ENCODE measurements at regions not wholly inside any gene's neighbourhood (a gene's known extent, or its start where the extent isn't known, plus 50 kb on each side); places are given as distances from the start of the nearest gene placed in this dataset.
"Not testable (repeated sequence)": the region's sequence is repeated elsewhere in the genome, so short reads cannot be mapped to it uniquely, and the experiment has no call there.

DNA sequence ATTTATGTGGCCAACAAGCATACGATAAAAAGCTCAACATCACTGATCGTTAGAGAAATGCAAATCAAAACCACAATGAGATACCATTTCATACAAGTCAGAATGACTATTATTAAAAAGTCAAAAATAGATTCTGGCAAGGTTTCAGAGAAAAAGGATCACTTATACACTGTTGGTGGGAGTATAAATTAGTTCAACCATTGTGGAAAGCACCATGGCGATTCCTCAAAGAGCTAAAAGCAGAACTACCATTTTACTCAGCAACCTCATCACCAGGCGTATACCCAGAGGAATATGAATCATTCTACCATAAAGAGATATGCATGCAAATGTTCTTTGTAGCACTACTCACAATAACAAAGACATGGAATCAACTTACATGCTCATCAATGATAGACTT is 478.7 kb upstream of the GALNTL6 start:
- DNase-seq = no peak

DNA sequence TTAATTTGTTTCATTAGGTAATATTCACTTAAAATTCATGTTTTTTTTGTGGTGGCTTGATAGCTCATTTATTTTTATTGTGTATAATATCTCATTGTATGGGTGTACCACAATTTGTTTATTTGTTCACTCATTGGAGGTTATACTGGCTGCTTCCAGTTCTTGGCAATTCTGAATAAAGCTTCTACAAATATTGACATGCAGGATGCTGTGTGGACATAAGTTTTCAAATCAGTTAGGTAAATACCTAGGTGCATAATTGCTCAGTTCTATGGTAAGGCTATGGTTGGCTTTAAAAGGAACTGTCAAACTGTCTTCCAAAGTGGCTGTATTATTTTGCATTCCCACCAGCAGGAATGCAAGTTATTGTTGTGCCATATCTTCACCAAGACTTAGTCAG is 504.5 kb upstream of the GALNTL6 start:
- DNase-seq = no peak

DNA sequence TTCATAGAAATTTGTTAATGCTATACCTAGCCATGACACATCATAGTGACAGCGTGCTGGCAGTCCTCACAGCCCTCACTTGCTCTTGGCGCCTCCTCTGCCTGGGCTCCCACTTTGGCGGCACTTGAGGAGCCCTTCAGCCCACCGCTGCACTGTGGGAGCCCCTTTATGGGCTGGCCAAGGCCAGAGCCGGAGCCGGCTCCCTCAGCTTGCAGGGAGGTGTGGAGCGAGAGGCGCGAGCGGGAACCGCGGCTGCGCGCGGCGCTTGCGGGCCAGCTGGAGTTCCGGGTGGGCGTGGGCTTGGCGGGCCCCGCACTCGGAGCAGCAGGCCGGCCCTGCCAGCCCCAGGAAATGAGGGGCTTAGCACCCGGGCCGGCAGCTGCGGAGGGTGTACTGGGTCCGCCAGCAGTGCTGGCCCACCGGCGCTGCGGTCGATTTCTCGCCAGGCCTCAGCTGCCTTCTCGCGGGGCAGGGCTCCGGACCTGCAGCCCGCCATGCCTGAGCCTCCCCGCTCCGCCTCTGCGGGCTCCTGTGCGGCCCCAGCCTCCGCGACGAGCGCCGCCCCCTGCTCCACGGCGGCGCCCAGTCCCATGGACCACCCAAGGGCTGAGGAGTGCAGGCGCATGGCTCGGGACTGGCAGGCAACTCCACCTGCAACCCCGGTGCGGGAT is 515.0 kb upstream of the GALNTL6 start:
- not testable (repeated sequence) for DNase-seq

DNA sequence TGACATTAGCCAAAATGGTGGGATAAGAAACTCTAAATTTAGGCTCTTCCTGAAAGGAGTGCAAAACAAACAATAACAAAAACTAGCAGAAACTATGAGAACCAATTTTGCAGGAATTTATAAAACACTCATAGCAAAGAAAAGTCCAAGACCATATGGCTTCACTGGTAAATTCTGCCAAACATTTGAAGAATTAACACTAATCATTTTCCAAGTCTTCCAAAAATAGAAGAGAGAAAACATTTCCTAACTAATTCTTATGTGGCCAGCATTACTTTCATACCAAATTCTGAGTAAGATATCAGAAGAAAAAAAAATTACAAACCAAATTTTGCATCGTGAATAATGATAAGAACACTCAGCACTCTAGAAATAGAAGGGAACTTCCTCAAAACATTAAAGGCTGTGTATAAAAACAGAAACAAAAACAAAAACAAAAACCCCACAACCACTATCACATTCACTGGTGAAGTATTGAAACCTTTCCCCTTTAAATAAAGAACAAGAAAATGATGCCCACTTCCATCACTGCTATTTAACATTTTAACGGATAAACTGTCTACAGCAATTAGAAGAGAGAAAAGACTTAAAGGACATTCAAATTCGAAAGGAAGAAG is 524.3 kb upstream of the GALNTL6 start:
- no peak for DNase-seq

DNA sequence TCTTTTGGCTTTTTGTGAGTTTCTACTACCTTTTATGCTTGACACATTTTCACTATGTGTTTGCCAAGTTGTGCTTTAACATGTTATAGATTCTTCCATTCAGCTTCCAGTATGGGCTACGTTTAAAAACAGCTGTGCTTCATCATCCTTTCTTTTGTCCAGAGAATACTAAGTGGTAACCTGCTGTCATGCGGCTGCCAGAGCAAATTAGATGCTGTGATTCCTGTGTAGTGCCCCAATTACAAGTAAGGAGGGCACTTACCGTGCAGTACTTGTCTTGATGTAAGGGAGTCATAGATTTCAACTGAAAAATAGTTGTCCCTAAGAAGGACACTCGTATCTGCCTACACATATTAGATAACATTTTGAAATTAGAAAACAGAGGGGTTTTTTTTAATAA is 531.8 kb upstream of the GALNTL6 start:
- DNase-seq = no peak

DNA sequence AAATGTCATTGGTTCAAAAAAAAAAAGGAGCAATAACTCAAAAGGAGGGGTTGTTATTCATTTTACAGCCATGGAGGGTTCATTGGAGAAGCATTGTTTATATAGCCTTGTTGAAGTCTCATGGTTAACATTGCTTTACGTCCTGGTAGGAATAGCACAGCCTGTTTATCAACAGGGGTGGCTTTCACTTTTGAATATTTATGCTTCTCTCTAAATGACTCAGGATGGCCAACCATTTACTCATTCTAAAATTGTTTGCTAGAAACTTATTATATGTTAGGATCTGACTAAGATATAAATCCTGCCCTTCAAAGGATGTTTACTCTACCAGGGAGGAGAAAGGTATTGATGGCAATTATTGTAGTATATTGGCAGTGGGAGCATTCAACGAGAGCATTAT is 534.1 kb upstream of the GALNTL6 start:
- no peak for DNase-seq

DNA sequence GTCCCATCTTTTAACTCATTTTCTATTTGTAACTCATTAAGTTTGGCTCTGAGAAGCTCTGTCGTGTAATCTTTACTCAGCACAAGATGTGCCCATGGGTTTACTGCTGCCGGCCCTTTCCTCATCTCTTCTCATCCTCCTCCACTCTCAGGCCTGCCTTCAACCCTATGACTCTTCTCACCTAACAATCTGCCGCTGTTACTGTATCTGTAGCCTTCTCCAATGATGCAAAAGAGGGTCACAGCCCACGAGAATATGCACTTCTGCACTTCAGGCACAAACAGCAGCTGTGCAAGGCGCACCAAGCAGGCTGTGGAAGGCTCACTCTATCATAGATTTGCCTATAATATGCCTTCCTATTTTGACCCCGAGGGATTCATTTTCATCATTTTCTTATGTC is 546.5 kb upstream of the GALNTL6 start:
- no peak for DNase-seq

DNA sequence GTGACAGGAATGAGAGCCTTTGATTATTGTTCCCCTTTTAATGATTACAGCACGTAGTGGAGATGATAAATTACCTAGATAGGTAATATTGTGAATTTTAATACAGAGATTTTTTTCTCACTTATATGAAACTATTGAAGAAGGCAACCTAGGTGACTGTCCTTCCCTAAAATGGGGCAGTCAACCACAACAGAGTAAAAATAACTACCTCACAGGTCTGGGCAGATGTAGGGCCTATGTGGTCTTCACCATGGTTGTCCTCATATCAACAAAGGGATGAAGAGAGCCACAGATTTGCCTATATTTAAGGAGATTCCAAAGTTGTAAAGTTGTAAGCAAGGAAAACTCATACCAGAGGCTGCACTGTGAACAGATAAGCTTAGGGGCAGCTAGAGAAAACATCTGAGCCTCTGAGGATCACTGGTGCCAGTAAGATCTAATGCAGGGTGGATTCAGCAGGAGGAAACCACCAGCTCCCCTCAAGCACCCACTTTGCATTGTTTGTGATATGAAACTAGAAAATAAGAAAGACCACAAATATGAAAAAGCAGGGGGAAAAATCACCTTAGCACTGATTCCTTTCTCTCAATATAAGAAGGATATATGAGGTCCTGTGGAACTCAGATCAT is 547.9 kb upstream of the GALNTL6 start:
- DNase-seq = no peak

DNA sequence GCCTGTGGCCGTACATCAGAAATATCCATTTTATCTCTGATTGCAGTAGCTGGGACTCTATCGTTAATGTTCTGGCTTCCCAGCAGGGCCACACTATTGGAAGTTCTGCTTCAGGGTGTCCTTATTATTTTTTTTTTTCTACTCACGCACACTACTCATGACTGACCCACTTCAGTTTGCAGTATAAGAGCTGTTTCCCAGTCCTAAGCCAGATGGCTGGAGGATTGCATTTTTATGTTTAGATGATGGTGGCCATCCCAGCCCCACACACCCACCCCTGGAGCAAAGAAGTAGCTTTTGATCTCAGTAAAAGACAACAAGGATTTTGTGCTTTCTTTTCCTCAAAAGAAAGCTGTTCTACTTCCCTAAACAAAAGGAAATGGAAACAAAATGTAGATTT is 557.0 kb upstream of the GALNTL6 start:
- DNase-seq = no peak

DNA sequence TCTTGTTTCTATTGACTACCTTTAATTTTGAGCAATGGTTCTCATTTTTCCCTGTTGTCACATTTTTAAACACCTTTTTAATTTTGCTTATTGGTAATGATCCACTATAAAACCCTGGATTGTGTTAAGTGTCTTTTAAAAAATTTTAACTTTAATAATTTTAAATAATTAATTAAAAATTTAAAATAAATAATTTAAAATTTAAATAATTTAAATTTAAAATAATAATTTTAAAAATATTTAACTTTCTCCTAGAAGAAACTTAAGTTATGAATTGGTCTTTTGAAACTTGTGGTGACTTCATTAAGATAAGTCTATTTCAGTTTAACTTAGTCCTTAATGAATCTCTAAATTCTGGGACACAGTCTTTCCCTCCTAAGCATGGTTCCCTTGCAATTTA is 566.3 kb upstream of the GALNTL6 start:
- DNase-seq = no peak

DNA sequence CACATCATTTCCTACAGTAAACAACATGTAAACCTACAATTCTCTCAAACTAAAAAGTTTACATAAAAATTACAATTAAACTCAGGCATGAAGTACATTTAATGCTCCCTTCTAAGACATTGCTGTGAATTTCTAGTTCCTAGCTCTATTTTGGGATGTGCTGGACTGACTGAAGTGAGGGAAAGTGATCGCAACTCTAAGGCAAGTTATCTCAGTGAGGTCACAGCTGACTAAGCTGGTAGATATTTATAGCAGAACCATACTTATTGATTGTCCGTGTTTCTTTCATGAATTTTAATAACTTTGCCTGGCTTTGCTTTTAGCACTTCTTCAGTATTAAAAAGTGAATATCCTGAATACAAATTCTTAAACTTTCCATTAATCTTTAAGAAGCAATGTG is 570.4 kb upstream of the GALNTL6 start:
- no peak for DNase-seq

DNA sequence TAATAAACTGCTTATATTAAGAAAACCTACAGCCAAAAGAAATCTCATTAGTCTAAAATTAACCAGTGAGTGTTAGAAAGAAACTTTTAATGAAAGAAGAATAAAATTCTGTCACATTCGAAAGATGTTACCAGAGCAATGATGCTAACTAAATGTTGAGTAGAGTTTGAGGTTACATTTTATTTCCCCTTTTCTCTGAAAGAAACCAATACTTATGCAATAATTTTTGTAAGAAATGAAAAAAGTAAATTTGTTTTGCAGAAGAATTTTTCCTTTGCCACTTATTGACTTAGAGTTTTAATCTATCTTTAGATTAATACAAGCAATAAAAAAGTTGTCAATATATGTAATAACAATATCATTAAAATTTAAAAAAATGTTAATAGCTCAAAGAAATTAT is 574.0 kb upstream of the GALNTL6 start:
- DNase-seq = no peak

DNA sequence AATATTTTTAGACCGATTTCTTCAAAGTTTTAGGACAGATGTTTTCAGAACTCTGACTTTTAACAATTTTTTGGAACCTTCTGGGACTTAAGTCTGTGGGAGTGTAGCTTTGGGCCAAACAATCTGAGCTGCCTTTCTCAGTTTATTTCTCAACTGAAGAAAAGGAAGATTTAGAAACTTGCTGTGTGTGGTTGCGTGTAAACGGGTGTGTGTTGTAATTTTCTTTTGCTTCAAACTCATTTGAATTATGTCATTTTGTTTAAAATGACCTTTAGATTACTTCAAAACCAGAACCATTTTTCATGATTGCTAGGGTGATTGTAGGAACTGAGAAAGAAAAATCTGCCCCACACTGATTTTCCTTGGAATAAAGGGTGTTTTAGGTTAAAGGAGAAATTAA is 577.7 kb upstream of the GALNTL6 start:
- DNase-seq = no peak

DNA sequence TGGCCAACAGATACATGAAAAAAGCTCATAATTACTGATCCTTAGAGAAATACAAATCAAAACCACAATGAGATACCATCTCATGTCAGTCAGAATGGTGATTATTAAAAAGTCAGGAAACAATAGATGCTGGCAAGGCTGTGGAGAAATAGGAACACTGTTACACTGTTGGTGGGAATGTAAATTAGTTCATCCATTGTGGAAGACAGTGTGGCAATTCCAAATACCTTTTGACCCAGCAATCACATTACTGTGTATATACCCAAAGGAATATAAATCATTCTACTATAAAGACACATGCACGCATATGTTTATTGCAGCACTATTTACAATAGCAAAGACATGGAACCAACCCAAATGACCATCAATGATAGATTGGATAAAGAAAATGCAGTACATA is 583.9 kb upstream of the GALNTL6 start:
- DNase-seq = not testable (repeated sequence)

DNA sequence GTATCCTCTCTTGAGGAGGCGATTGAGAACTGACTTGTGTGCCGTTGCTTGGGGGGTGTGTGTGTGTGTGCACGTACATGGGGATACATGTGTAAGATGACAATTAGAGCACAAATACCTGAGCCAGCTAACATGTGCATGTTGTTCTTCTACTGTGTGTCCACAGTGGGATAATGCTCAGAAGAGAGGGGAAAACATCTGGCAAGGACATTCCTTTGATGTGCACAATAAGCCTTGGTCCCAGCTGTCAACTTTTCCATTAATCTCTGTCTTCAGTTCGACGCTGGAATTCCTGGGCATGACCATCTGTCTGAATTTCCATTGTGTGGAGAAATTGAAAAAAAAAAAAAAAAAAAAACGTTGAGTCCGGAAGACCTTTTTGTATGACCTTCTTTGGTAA is 592.0 kb upstream of the GALNTL6 start:
- no peak for DNase-seq

DNA sequence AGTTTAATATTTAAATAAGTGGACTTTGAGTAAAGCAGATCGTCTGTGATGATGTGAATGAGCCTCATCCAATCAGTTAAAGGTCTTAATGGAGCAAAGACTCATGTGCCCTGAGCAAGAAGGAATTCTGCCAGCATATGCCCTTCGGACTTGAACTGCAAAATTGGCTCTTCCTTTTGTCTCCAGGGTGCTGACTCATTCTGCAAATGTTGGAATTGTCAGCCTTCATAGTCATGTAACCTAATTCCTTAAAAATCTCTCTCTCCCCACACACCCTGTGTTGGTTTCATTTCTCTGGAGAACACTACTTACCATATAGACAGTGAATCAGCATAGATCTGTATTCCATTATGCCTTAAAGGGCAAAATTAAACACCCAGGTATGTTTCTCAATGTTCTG is 609.8 kb upstream of the GALNTL6 start:
- no peak for DNase-seq

DNA sequence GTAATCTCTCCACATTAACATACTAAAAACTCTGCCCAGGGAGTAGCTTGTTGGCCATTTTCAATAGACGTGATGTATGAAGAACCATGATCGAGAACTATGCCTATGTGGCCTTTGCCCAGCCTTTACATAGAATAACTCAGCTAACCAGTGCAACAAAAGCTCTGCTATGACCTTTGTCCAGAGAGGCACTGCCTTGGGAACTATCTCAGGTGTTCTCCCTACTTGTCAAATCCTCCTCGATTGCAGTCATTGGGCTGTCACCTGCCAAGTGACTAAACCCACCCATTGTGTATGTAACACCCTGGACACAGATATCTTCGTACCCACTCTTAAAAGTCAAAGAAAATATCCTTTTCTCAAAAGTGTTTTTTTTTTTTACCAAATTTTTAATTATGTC is 610.3 kb upstream of the GALNTL6 start:
- DNase-seq = no peak

DNA sequence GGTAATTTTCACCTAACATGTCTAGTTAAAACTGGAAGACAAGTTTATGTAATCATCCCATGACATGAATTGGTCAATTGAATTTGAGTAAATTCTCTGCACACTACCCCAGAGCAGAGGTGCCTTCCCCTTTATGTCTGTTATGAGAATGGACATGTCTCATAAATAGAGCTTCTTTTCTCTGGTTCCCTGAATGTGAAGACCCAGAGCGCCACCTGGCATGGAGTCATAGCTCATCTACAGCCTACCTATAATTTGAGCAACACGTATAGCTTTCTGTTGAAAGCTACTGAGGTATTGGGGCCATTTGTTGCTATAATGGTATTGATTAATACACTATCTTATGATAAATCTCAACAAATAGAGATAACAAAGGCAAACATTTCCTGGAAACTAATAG is 626.5 kb upstream of the GALNTL6 start:
- DNase-seq = no peak

DNA sequence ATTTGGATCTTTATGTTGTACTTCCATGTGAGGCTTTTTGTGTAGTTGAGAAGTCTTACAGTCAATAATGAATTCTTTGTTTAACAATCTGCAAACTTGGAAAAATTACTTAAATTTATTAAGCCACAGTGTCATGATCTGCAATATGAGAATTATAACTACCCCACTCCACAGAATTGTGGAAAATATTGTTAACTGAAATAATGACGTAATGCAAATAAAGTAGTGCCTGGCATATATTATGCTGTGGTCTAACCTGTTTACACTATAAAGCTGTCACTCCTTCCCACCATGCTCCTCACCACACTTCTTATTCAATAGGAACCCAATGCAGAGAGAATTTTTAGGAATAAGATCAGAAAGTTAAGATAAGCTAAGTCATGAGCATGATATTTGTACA is 632.1 kb upstream of the GALNTL6 start:
- no peak for DNase-seq

DNA sequence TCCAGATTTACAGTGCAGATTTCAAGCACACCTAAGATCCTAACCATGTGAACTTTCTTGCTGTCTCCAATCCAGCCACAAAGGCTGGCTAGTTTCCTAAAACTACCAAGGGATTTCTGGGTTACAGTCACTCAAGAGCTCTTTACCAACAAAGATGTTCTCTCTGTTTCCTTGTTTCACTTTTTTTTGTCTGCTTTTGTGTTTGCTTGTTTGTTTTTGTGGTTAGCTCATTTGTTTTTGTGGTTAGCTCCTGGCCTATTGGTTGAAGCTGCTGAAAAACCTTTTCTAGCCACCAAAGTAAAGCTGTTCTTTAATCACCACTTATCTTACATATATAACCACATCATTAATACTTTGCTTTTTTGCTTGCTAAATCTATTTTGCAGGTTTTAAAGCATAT is 642.5 kb upstream of the GALNTL6 start:
- no peak for DNase-seq

DNA sequence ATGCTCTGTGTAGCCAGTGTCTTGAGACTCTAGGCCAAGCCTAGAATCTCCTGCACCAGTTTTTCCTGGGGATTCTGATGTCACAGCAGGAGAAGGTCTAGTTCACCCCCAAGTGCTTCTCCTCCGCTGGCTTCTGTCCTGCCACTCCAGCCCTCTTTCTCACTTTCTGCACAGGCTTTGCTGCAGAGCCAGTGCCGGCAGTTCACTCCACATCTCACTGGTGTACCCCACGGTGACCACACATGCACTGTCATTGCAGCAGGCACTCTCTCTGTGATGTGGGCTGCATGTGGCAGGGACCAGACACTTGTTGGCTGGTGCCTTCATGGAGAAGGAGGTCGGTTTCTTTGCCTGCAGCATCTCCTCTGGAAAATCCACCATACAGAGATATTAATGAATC is 643.8 kb upstream of the GALNTL6 start:
- DNase-seq = no peak

DNA sequence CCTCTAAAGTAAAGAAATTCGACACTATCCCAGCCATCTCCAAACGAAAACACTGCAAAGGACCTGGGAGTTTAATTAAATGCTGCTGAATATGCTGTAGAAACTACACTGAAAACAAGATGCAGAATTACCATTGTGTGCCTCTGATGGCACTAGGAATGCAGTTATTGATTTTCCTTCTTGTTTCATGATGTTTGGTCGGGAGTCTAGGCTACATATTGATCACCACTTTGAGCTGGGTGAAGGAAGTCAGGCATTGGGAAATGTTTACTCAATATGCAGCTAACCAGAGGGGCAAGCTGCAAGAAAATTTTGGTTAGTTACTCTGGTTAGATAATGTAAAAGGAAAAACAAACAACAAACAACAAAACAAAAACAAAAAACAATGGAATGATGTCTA is 650.7 kb upstream of the GALNTL6 start:
- no peak for DNase-seq

DNA sequence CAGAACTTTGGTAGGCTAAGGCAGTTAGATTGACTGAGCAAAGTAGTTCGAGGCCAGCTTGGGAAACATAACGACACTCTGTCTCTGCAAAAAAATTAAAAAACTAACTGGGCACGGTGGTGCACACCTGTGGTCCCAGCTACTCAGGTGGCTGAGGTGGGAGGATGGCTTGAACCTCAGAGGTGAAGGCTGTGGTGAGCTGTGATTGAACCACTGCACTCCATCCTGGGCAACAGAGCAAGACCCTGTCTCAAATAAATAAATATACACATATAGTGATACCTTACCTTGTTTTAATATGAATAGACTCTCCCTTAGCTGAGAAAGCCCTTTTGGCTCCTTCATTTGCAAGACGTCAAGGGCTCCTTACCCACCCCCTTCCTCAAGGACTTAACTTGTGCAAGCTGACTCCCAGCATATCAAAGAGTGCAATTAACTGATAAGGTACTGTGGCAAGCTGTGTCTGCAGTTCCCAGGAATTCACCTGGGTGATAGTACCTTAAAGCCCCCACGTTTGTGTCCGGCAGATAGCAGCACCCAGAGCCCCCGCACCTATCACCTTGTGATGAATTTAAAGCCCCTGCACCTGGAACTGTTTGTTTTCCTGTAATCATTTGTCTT is 655.6 kb upstream of the GALNTL6 start:
- no peak for DNase-seq

DNA sequence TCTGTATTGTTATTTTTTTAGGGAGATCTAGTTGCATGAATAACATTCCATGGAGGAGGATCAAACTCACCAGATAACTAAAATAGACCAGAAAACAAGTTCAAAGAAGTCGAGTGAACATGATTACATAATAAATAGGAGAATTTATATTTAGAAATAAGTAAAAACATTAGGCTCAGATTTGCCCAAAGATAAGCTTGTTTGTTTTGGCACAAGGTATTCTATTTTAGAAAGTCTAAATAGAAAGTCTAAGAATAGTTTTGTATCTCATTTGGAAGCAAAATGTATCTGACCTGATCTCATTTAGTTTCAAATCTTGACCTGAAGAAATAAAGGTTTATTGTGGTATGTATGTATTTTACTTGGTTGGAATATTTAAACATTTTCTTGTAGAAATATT is 670.6 kb upstream of the GALNTL6 start:
- no peak for DNase-seq
